ENCODE measurements at regions not wholly inside any gene's neighbourhood (a gene's known extent, or its start where the extent isn't known, plus 50 kb on each side); places are given as distances from the start of the nearest gene placed in this dataset.

- TF ChIP-seq, protein P1, sequence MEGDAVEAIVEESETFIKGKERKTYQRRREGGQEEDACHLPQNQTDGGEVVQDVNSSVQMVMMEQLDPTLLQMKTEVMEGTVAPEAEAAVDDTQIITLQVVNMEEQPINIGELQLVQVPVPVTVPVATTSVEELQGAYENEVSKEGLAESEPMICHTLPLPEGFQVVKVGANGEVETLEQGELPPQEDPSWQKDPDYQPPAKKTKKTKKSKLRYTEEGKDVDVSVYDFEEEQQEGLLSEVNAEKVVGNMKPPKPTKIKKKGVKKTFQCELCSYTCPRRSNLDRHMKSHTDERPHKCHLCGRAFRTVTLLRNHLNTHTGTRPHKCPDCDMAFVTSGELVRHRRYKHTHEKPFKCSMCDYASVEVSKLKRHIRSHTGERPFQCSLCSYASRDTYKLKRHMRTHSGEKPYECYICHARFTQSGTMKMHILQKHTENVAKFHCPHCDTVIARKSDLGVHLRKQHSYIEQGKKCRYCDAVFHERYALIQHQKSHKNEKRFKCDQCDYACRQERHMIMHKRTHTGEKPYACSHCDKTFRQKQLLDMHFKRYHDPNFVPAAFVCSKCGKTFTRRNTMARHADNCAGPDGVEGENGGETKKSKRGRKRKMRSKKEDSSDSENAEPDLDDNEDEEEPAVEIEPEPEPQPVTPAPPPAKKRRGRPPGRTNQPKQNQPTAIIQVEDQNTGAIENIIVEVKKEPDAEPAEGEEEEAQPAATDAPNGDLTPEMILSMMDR (IDR thresholded peaks at IDR 0.05; ENCODE audit: low read depth, low read length) = no peak
Observed at GRCh38 chrX:129039176-129039575, 484.1 kb downstream of the SMARCA1 start.

GRCh38 chrX:129037389-129037788 is 485.9 kb downstream of the SMARCA1 start:
- H3K27me3 ChIP-seq (ENCODE audit: insufficient read depth, low read depth, severe bottlenecking) = no peaks in the 10 kb centered on the region

More at GRCh38 chrX:129039176-129039575, 484.1 kb downstream of the SMARCA1 start:
- DNase-seq = no peak
- Histone ChIP-seq H3K9me3 (ENCODE audit: severe bottlenecking) (no peaks in the 10 kb centered on the region), H3K27me3 (ENCODE audit: insufficient read depth, low read depth, severe bottlenecking) (peaks cover 6% of the 10 kb centered on the region), H3K27ac (no peak overlapping the region), H3K4me3 (ENCODE audit: low read depth, low read length) (no peak overlapping the region), H3K36me3 (no peaks in the 10 kb centered on the region)

GRCh38 chrX:129035180-129035579 is 488.1 kb downstream of the SMARCA1 start:
- Histone ChIP-seq H3K36me3 (no peaks in the 10 kb centered on the region), H3K9me3 (ENCODE audit: severe bottlenecking) (no peaks in the 10 kb centered on the region), H3K4me3 (ENCODE audit: low read depth, low read length) (no peak overlapping the region), H3K27me3 (ENCODE audit: insufficient read depth, low read depth, severe bottlenecking) (no peaks in the 10 kb centered on the region), H3K27ac (no peak overlapping the region)
- TF ChIP-seq, protein P1 (IDR thresholded peaks at IDR 0.05; ENCODE audit: low read depth, low read length) = no peak
- DNase-seq = no peak

More at GRCh38 chrX:129037389-129037788, 485.9 kb downstream of the SMARCA1 start:
- H3K36me3 ChIP-seq = no peaks in the 10 kb centered on the region
- TF ChIP-seq, protein P1 (IDR thresholded peaks at IDR 0.05; ENCODE audit: low read depth, low read length) = no peak
- no peaks in the 10 kb centered on the region for H3K9me3 ChIP-seq (ENCODE audit: severe bottlenecking)
- no peak overlapping the region for H3K27ac ChIP-seq
- H3K4me3 ChIP-seq (ENCODE audit: low read depth, low read length) = no peak overlapping the region
- DNase-seq = no peak

- Histone ChIP-seq H3K9me3 (ENCODE audit: severe bottlenecking) (no peaks in the 10 kb centered on the region), H3K36me3 (no peaks in the 10 kb centered on the region), H3K27ac (no peak overlapping the region), H3K27me3 (ENCODE audit: insufficient read depth, low read depth, severe bottlenecking) (no peaks in the 10 kb centered on the region), H3K4me3 (ENCODE audit: low read depth, low read length) (no peak overlapping the region)
- no peak for DNase-seq
- TF ChIP-seq, protein P1 (IDR thresholded peaks at IDR 0.05; ENCODE audit: low read depth, low read length) = no peak
Observed at GRCh38 chrX:129034196-129034595, 489.1 kb downstream of the SMARCA1 start.

- TF ChIP-seq, protein P1 (IDR thresholded peaks at IDR 0.05; ENCODE audit: low read depth, low read length) = no peak
- DNase-seq = no peak
- Histone ChIP-seq H3K27ac (no peak overlapping the region), H3K9me3 (ENCODE audit: severe bottlenecking) (no peaks in the 10 kb centered on the region), H3K4me3 (ENCODE audit: low read depth, low read length) (no peak overlapping the region), H3K27me3 (ENCODE audit: insufficient read depth, low read depth, severe bottlenecking) (no peaks in the 10 kb centered on the region), H3K36me3 (no peaks in the 10 kb centered on the region)
Observed at GRCh38 chrX:129026202-129026601, 497.1 kb downstream of the SMARCA1 start.

- TF ChIP-seq, protein P1 (IDR thresholded peaks at IDR 0.05; ENCODE audit: low read depth, low read length) = no peak
- H3K36me3 ChIP-seq = no peaks in the 10 kb centered on the region
- H3K4me3 ChIP-seq (ENCODE audit: low read depth, low read length) = no peak overlapping the region
- H3K27ac ChIP-seq = no peak overlapping the region
- no peak for DNase-seq
- H3K9me3 ChIP-seq (ENCODE audit: severe bottlenecking) = no peaks in the 10 kb centered on the region
- H3K27me3 ChIP-seq (ENCODE audit: insufficient read depth, low read depth, severe bottlenecking) = no peaks in the 10 kb centered on the region
Observed at GRCh38 chrX:129025376-129025775, 497.9 kb downstream of the SMARCA1 start.
